ENCODE measurements at regions not wholly inside any gene's neighbourhood (a gene's known extent, or its start where the extent isn't known, plus 50 kb on each side); places are given as distances from the start of the nearest gene placed in this dataset.

GRCh38 chr2:122486086-122486485, 730.6 kb downstream of the TSN start:
- ATAC-seq (ENCODE audit: low read depth) (no peak), DNase-seq (no peak)
- H2AFZ ChIP-seq (ENCODE audit: insufficient read depth, low read depth, low read length, poor library complexity, severe bottlenecking) = no peak overlapping the region
- ChIA-PET CTCF (no interaction called here), POLR2A (no interaction called here)
- no peaks in the 10 kb centered on the region for H3K36me3 ChIP-seq (replicated peaks in 1 of 2; ENCODE audit: control extremely low read depth in 1 of 2, control insufficient read depth in 1 of 2, extremely low read depth in 1 of 2, insufficient read depth in 2 of 2, low read length in 1 of 2)
- H3K27ac ChIP-seq (ENCODE audit: low read length in 2 of 2) = no peak overlapping the region
- no CpG with 5 or more reads among the region's 2 CpGs for WGBS (ENCODE audit: insufficient coverage)
- Mint-ChIP-seq H3K27ac (no peak overlapping the region), H3K9me3 (ENCODE audit: insufficient read depth) (no peaks in the 10 kb centered on the region), H3K4me3 (no peak overlapping the region), H3K4me1 (no peaks in the 10 kb centered on the region), H3K27me3 (no peaks in the 10 kb centered on the region)
- TF ChIP-seq EZH2 (IDR thresholded peaks at IDR 0.05; ENCODE audit: borderline replicate concordance, insufficient read depth, low read depth, low read length, poor library complexity, severe bottlenecking) (no peak), CTCF (IDR thresholded peaks at IDR 0.05) (no peak)
- intact Hi-C loops (cut with micrococcal nuclease) = no loop called here
- no peaks in the 10 kb centered on the region for H3K9me3 ChIP-seq (ENCODE audit: control extremely low read depth in 1 of 3, control insufficient read depth in 2 of 3, insufficient read depth in 1 of 3, low read length in 2 of 3)
- no peak overlapping the region for H3K4me2 ChIP-seq (replicated peaks; ENCODE audit: low read depth, low read length, poor library complexity, severe bottlenecking)
- H3K4me1 ChIP-seq (ENCODE audit: control insufficient read depth in 2 of 2, insufficient read depth in 2 of 2, low read length in 2 of 2) = no peaks in the 10 kb centered on the region
- no peak overlapping the region for H3K9ac ChIP-seq (ENCODE audit: low read length)
- H3K4me3 ChIP-seq (ENCODE audit: control extremely low read depth in 1 of 5, extremely low read depth in 1 of 5, insufficient read depth in 1 of 5, low read depth in 2 of 5, low read length in 4 of 5) = no peak overlapping the region
- H3K27me3 ChIP-seq (replicated peaks in 1 of 4; ENCODE audit: control extremely low read depth in 1 of 4, control insufficient read depth in 3 of 4, insufficient read depth in 4 of 4, low read length in 3 of 4) = no peaks in the 10 kb centered on the region
- no peaks in the 10 kb centered on the region for H3K79me2 ChIP-seq (ENCODE audit: control insufficient read depth, insufficient read depth, low read length)
- no peaks in the 10 kb centered on the region for H4K20me1 ChIP-seq (ENCODE audit: control insufficient read depth, insufficient read depth, low read length, poor library complexity, severe bottlenecking)

- H2AFZ ChIP-seq (ENCODE audit: insufficient read depth, low read depth, low read length, poor library complexity, severe bottlenecking) = no peak overlapping the region
- no peaks in the 10 kb centered on the region for H3K36me3 ChIP-seq (replicated peaks in 1 of 2; ENCODE audit: control extremely low read depth in 1 of 2, control insufficient read depth in 1 of 2, extremely low read depth in 1 of 2, insufficient read depth in 2 of 2, low read length in 1 of 2)
- H3K4me2 ChIP-seq (replicated peaks; ENCODE audit: low read depth, low read length, poor library complexity, severe bottlenecking) = no peak overlapping the region
- no peaks in the 10 kb centered on the region for H3K79me2 ChIP-seq (ENCODE audit: control insufficient read depth, insufficient read depth, low read length)
- TF ChIP-seq CTCF (IDR thresholded peaks at IDR 0.05) = no peak
- TF ChIP-seq EZH2 (IDR thresholded peaks at IDR 0.05; ENCODE audit: borderline replicate concordance, insufficient read depth, low read depth, low read length, poor library complexity, severe bottlenecking) = no peak
- WGBS (ENCODE audit: insufficient coverage) = 82% methylated on average over 1 of the region's 3 CpGs
- H3K27ac Mint-ChIP-seq = no peak overlapping the region
- ChIA-PET POLR2A (no interaction called here), CTCF (no interaction called here)
- H3K4me1 ChIP-seq (ENCODE audit: control insufficient read depth in 2 of 2, insufficient read depth in 2 of 2, low read length in 2 of 2) = no peaks in the 10 kb centered on the region
- no peaks in the 10 kb centered on the region for H3K9me3 Mint-ChIP-seq (ENCODE audit: insufficient read depth)
- no peak overlapping the region for H3K27ac ChIP-seq (ENCODE audit: low read length in 2 of 2)
- DNase-seq = no peak
- no peak overlapping the region for H3K9ac ChIP-seq (ENCODE audit: low read length)
- H3K4me1 Mint-ChIP-seq = no peaks in the 10 kb centered on the region
- intact Hi-C loops (cut with micrococcal nuclease) = no loop called here
- no peaks in the 10 kb centered on the region for H4K20me1 ChIP-seq (ENCODE audit: control insufficient read depth, insufficient read depth, low read length, poor library complexity, severe bottlenecking)
- H3K4me3 ChIP-seq (ENCODE audit: control extremely low read depth in 1 of 5, extremely low read depth in 1 of 5, insufficient read depth in 1 of 5, low read depth in 2 of 5, low read length in 4 of 5) = no peak overlapping the region
- no peaks in the 10 kb centered on the region for H3K27me3 ChIP-seq (replicated peaks in 1 of 4; ENCODE audit: control extremely low read depth in 1 of 4, control insufficient read depth in 3 of 4, insufficient read depth in 4 of 4, low read length in 3 of 4)
- ATAC-seq (ENCODE audit: low read depth) = no peak
- no peaks in the 10 kb centered on the region for H3K27me3 Mint-ChIP-seq
- no peak overlapping the region for H3K4me3 Mint-ChIP-seq
- H3K9me3 ChIP-seq (ENCODE audit: control extremely low read depth in 1 of 3, control insufficient read depth in 2 of 3, insufficient read depth in 1 of 3, low read length in 2 of 3) = no peaks in the 10 kb centered on the region
Measured at GRCh38 chr2:122486705-122487415, 731.4 kb downstream of the TSN start.
